H1 (cell line): ENCODE measurements at regions not wholly inside any gene's neighbourhood (a gene's known extent, or its start where the extent isn't known, plus 50 kb on each side); places are given as distances from the start of the nearest gene placed in this dataset.

ENCODE experiments used
- ATF3 ChIP-seq: IDR thresholded peaks from 2 replicates; pipeline ENCODE4 v1.6.1; 2011; ENCODE audit warnings: low read depth, mild to moderate bottlenecking, low read length; ENCODE audit not compliant: insufficient read depth
- BRCA1 ChIP-seq: IDR thresholded peaks from 2 replicates; pipeline ENCODE4 v1.6.1; 2012; ENCODE audit warnings: low read depth, low read length, improper control_type of control experiment
- CHD2 ChIP-seq: IDR thresholded peaks from 2 replicates; pipeline ENCODE4 v1.6.1; 2012; ENCODE audit warnings: low read length, improper control_type of control experiment
- CHD7 ChIP-seq: fragments of 300-600 bp; sonication (generic); IDR thresholded peaks from 2 replicates; pipeline ENCODE4 v1.7.1; 2012; ENCODE audit warnings: low read length, moderate library complexity, mild to moderate bottlenecking, inconsistent platforms; ENCODE audit not compliant: insufficient replicate concordance
- NRF1 ChIP-seq: IDR thresholded peaks from 2 replicates; pipeline ENCODE4 v1.6.1; 2011; ENCODE audit warnings: mild to moderate bottlenecking, low read depth, low read length, improper control_type of control experiment
- POLR2AphosphoS5 ChIP-seq: IDR thresholded peaks from 2 replicates; pipeline ENCODE4 v1.6.1; 2011; ENCODE audit warnings: low read depth, low read length
- RFX5 ChIP-seq: IDR thresholded peaks from 2 replicates; pipeline ENCODE4 v1.6.1; 2011; ENCODE audit warnings: low read depth, low read length, improper control_type of control experiment, borderline replicate concordance
- RNF2 ChIP-seq: fragments of 200-900, 300-1000 bp; sonication (generic); IDR thresholded peaks from 2 replicates; pipeline ENCODE4 v1.7.1; 2016; ENCODE audit warnings: borderline replicate concordance, low read depth, mild to moderate bottlenecking, antibody characterized with exemption, low read length; ENCODE audit not compliant: poor library complexity, severe bottlenecking; ENCODE audit errors: missing control alignments
- RXRA ChIP-seq: IDR thresholded peaks from 2 replicates; pipeline ENCODE4 v1.6.1; 2011; ENCODE audit warnings: low read depth, mild to moderate bottlenecking, low read length, moderate library complexity; ENCODE audit not compliant: insufficient read depth
- SP4 ChIP-seq: IDR thresholded peaks from 2 replicates; pipeline ENCODE4 v1.6.1; 2012; ENCODE audit warnings: low read length, inconsistent platforms
- SRF ChIP-seq: IDR thresholded peaks from 2 replicates; pipeline ENCODE4 v1.6.1; 2011; ENCODE audit warnings: mild to moderate bottlenecking, low read depth, low read length, moderate library complexity
- TAF7 ChIP-seq: optimal IDR thresholded peaks from 2 replicates; pipeline ENCODE3; 2011; ENCODE audit warnings: low read depth, mild to moderate bottlenecking, inconsistent platforms, low read length, moderate library complexity, borderline replicate concordance

DNA sequence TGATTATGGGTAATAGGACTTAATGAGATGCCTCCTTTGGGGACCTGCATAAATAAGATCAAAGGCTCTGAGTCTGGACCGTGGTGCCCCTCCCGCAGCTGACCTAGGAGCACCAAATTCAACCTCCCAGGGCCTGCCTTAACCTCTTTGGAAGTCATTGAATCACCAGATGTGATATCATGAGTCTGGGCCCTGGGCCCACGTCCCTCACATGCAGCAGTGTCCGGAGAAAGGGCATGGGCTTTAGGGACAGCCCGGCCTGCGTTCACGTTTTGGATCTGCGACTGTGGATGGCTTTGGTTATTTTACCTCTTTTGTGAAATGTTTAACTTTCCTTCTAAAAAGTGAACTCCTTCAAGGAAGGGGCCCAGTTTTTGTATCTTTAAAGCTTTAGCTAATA, 220.0 kb upstream of the KLF6 start (continued):
- TF ChIP-seq CHD7 (no peak), TAF7 (no peak), ATF3 (no peak), BRCA1 (no peak), SRF (no peak), NRF1 (no peak), POLR2AphosphoS5 (no peak), RFX5 (no peak), CHD2 (no peak), RNF2 (no peak), RXRA (no peak), SP4 (no peak)
